ENCODE measurements at regions not wholly inside any gene's neighbourhood (a gene's known extent, or its start where the extent isn't known, plus 50 kb on each side); places are given as distances from the start of the nearest gene placed in this dataset.

- intact Hi-C loops (cut with micrococcal nuclease) = no loop called here
- no peaks in the 10 kb centered on the region for H3F3A ChIP-seq (ENCODE audit: low read length, unreplicated experiment)
- H3K9me2 ChIP-seq (replicated peaks; ENCODE audit: low read length) = no peaks in the 10 kb centered on the region
- no peak overlapping the region for H3K4me2 ChIP-seq (ENCODE audit: low read length)
- BruUV-seq (replicated peaks) = no TSS peak
- CTCF ChIA-PET = no interaction called here
- no peaks in the 10 kb centered on the region for H3K9me3 ChIP-seq (ENCODE audit: low read length)
- no peak overlapping the region for H3K4me3 ChIP-seq (ENCODE audit: low read length)
- DNase-seq = no peak
- peaks cover 28% of the 10 kb centered on the region for H3K4me1 ChIP-seq (ENCODE audit: insufficient read depth, low read length)
- no peak for ATAC-seq
- H3K36me3 ChIP-seq (ENCODE audit: low read depth, low read length) = no peaks in the 10 kb centered on the region
- no peaks in the 10 kb centered on the region for H3K27me3 ChIP-seq (ENCODE audit: low read length)
- no peak overlapping the region for H3K27ac ChIP-seq (ENCODE audit: low read length)
- POLR2A ChIA-PET (ENCODE audit: unreplicated experiment) = no interaction called here
- H4K20me1 ChIP-seq (ENCODE audit: low read length) = no peaks in the 10 kb centered on the region
- no peak overlapping the region for H2AFZ ChIP-seq (ENCODE audit: low read length)
- H3K9ac ChIP-seq (ENCODE audit: low read length) = no peak overlapping the region
- TF ChIP-seq EZH2 (IDR thresholded peaks at IDR 0.05; ENCODE audit: low read length, unreplicated experiment) (no peak), CTCF (conservative IDR thresholded peaks at IDR 0.05; ENCODE audit: low read depth, low read length) (no peak), EZH2phosphoT487 (IDR thresholded peaks at IDR 0.05; ENCODE audit: borderline replicate concordance, low read length) (no peak)
- H3K79me2 ChIP-seq (ENCODE audit: low read length) = no peaks in the 10 kb centered on the region
These were observed 187.9 kb downstream of the MTCL1 start for GRCh38 chr18:8893221-8893620.

GRCh38 chr18:8893628-8894231 is 188.4 kb downstream of the MTCL1 start:
- Histone ChIP-seq H3F3A (ENCODE audit: low read length, unreplicated experiment) (no peaks in the 10 kb centered on the region), H3K4me1 (ENCODE audit: insufficient read depth, low read length) (peaks cover 28% of the 10 kb centered on the region), H3K36me3 (ENCODE audit: low read depth, low read length) (no peaks in the 10 kb centered on the region), H3K9me2 (replicated peaks; ENCODE audit: low read length) (no peaks in the 10 kb centered on the region), H3K4me2 (ENCODE audit: low read length) (no peak overlapping the region), H3K27ac (ENCODE audit: low read length) (no peak overlapping the region), H4K20me1 (ENCODE audit: low read length) (no peaks in the 10 kb centered on the region), H3K79me2 (ENCODE audit: low read length) (no peaks in the 10 kb centered on the region), H3K9ac (ENCODE audit: low read length) (no peak overlapping the region), H3K4me3 (ENCODE audit: low read length) (no peak overlapping the region), H3K9me3 (ENCODE audit: low read length) (no peaks in the 10 kb centered on the region), H3K27me3 (ENCODE audit: low read length) (no peaks in the 10 kb centered on the region), H2AFZ (ENCODE audit: low read length) (no peak overlapping the region)
- DNase-seq (no peak), ATAC-seq (no peak)
- CTCF ChIA-PET = no interaction called here
- no peak for TF ChIP-seq EZH2phosphoT487 (IDR thresholded peaks at IDR 0.05; ENCODE audit: borderline replicate concordance, low read length)
- BruUV-seq (replicated peaks) = no TSS peak
- intact Hi-C loops (cut with micrococcal nuclease) = no loop called here
- POLR2A ChIA-PET (ENCODE audit: unreplicated experiment) = no interaction called here

- ATAC-seq = no peak
- Histone ChIP-seq H3K27me3 (ENCODE audit: low read length) (no peaks in the 10 kb centered on the region), H2AFZ (ENCODE audit: low read length) (no peak overlapping the region), H3K36me3 (ENCODE audit: low read depth, low read length) (no peaks in the 10 kb centered on the region), H3K4me1 (ENCODE audit: insufficient read depth, low read length) (peaks cover 22% of the 10 kb centered on the region), H3K79me2 (ENCODE audit: low read length) (no peaks in the 10 kb centered on the region), H3K9ac (ENCODE audit: low read length) (no peak overlapping the region), H3K4me3 (ENCODE audit: low read length) (no peak overlapping the region), H3K4me2 (ENCODE audit: low read length) (no peak overlapping the region), H3K9me2 (replicated peaks; ENCODE audit: low read length) (no peaks in the 10 kb centered on the region), H3K27ac (ENCODE audit: low read length) (no peak overlapping the region), H4K20me1 (ENCODE audit: low read length) (no peaks in the 10 kb centered on the region), H3K9me3 (ENCODE audit: low read length) (no peaks in the 10 kb centered on the region), H3F3A (ENCODE audit: low read length, unreplicated experiment) (no peaks in the 10 kb centered on the region)
- intact Hi-C loops (cut with micrococcal nuclease) = no loop called here
- BruUV-seq (replicated peaks) = no TSS peak
- DNase-seq = no peak
- ChIA-PET CTCF (no interaction called here), POLR2A (ENCODE audit: unreplicated experiment) (no interaction called here)
- no peak for TF ChIP-seq EZH2 (IDR thresholded peaks at IDR 0.05; ENCODE audit: low read length, unreplicated experiment)
- TF ChIP-seq EZH2phosphoT487 (IDR thresholded peaks at IDR 0.05; ENCODE audit: borderline replicate concordance, low read length) = no peak
- no peak for TF ChIP-seq CTCF (conservative IDR thresholded peaks at IDR 0.05; ENCODE audit: low read depth, low read length)
These were observed 189.5 kb downstream of the MTCL1 start for GRCh38 chr18:8894823-8895222.

Data from PC-3 (cell line).